NCI-H128 (cell line): ENCODE measurements at regions not wholly inside any gene's neighbourhood (a gene's known extent, or its start where the extent isn't known, plus 50 kb on each side); places are given as distances from the start of the nearest gene placed in this dataset.

Experiments used
- DNase-seq: peaks from one replicate; lab custom pipeline; 2025; ENCODE audit not compliant: unreplicated experiment; lab: John Stamatoyannopoulos, UW

- DNase-seq: no peak
Observed at GRCh38 chr5:143566139-143566538, 162.7 kb upstream of the NR3C1 start.

DNA sequence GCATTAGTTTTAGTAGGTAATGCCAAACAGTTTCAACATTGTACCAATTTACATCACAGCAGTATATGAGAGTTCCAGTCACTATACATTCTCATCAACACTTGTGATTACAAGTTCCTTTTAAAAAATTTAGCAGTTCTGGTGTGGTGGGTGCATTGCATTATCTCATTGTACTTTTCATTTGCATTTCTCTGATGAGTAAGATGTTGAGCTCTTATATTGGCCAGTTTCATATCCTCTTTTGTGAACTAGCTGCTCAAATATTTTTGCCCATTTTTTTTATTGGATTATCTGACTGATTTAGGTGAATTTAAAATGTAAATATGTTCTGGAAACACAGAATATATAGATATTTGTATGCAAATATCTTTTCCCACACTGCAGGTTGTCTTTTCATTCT, 160.9 kb upstream of the NR3C1 start:
- no peak for DNase-seq

DNA sequence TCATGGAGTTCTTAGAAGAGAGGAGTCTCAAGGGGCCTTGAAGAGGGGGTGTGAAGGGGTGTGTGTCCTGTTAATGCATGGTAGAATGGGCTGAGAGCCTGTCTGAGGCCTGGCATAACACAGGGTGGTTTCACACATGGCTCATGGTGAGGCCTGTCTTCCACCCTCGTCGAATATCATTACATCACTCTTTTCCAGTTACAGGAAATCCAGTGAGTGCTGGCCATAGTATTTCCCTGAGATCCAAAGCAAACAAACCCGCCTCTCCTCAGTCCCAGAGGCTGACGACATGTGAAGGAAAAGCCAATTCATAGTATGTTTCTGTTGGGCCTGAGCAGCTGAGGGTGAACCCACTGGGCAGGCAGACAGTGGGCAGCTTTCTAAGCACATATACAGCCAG, 159.4 kb upstream of the NR3C1 start:
- no peak for DNase-seq

GRCh38 chr5:143561219-143561618, 157.7 kb upstream of the NR3C1 start:
- DNase-seq: no peak

DNA sequence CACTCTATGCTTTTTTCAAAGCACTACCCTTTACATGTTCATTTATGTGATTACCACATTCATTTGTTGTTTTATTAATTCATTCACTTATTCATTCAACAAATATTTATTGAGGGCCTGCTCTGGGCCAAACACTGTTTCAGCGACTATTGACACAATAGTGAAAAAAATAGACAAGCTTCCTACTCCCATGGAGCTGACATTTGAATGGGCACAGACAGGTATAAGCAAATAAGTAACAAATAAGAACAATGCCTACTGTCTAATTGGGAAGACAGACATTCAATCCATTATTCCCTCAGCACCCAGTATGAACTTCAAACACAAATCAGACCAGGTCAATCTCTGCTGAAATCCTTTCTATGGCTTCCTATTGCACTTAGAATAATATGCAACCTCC, 156.9 kb upstream of the NR3C1 start:
- DNase-seq: no peak

- DNase-seq: no peak
Observed at GRCh38 chr5:143559586-143560109, 156.2 kb upstream of the NR3C1 start.

DNA sequence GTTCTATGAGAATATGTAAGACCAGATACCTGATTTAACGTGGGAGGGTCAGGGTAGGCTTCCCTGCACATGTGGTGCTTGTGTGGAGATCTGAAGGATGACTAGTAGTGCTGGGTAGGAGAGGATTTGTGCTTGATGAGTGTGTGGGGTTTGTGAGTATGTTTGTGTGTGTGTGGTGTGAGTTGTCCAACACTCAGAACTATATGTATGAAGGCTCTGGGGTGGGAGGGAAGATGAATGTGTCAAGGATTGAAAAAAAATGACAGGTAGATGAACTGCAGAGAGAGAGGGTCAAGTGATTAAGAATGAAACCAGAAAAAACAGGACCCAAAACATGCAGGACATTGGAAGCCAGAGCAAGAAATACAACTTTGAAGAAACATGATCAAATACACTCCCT, 154.6 kb upstream of the NR3C1 start:
- no peak for DNase-seq

DNA sequence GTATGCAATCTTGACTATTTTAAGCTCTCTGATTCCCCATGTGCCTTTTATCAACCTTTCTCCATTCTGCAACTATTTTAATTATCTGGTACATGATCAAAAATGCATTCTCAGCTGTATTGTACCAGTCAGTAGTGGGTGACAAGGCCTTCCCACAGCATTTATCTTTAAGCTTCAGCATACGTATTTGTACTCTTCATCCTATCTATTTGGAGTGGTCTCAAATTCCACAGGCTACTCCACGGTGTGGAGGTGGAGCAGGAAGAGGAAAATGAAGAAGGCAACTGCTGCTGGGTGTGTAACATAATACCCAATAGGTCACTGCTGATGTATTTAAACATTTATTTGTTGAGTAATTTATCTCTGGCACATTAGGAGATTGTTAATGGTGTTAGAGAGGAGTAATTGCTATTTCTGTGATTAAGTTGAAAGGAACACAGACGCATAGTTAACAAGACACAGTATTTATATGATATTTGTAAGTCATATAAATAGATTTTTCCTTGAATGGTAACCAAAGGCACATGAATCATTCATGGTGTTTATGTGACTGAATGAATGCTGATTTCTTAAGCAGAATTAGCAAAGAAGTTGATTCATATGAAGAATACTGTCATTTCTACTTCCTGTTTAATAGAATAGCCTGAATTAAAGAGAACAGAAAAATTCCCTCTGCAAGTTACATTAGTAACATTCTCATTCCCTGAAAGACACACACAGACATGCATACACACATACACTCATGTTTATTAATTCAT, 153.8 kb upstream of the NR3C1 start:
- DNase-seq: no peak

- DNase-seq: no peak
Observed at GRCh38 chr5:143554918-143555477, 151.5 kb upstream of the NR3C1 start.

DNA sequence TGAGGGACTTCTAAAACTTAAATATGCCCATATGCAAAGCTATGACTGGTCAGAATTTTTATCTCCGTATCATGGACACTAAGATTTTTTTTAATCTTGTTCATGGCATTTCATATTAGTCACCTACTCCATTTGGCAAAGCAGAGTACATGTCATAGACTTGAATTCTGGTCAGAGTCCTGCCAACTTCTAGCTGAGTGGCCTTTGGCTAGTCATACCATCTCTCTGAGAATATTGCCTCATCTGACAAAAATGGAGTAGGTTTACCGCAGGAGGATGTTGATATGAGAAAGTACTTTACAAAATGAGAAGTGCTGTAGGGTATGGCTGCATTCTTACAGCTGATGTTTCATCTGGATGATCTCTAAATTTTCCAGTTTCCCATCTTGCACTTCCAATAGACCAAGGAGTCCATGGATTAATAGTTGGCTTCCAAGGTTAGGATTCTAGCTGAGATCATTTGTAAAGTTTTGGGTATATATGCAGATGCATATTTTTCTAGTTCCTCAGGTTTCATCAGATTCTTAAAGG, 150.8 kb upstream of the NR3C1 start:
- no peak for DNase-seq

- no peak for DNase-seq
Observed at GRCh38 chr5:143552680-143553079, 149.2 kb upstream of the NR3C1 start.

- DNase-seq: no peak
Observed at GRCh38 chr5:143551820-143552251, 148.3 kb upstream of the NR3C1 start.

DNA sequence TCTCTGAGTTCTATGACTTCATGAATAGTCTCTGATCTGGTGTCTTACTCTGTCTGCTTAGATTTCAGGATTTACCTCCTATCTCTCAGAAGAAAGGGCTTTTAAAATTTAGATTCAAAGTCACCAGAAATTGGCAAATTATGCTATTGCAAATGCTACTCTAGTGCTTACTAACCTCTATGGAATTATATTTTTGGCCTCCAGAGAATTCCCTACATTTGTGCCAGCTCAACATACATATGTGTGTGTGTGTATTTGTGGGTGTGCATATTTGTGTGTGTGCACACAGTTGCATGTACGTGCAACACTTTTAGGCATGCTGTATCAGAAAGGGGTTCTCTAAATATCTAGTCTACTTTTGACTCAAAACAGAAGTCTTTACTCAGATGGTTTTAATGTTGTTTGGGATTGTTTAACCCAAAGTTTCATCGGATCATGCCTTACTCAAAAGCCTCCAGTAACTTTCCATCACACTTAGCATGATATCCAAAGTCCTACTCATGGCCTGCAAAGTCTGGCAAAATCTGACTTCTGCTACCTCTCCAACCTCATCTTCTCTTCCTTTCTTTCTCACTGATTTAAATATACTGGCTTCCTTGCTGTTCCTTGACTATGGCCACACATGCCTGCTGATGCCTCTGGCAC, 147.6 kb upstream of the NR3C1 start:
- no peak for DNase-seq

DNA sequence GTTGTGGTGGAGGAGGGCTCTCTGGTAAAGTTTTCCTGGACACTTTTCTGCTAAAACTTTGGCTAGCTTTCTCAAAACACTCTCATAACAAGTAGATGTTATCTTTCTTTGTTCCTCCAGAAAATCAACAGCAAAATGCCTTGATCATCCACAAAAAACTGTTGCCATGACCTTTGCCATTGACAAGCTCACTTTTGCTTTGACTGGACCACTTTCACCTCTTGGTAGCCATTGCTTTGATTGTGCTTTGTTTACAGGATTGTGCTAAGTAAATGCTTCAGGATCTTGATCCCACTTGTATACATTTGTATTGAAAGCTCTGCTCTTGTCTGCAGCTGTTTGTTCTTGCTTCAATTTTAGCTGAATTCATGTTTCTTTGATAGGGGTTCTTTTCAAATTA, 143.9 kb upstream of the NR3C1 start:
- DNase-seq: no peak

DNA sequence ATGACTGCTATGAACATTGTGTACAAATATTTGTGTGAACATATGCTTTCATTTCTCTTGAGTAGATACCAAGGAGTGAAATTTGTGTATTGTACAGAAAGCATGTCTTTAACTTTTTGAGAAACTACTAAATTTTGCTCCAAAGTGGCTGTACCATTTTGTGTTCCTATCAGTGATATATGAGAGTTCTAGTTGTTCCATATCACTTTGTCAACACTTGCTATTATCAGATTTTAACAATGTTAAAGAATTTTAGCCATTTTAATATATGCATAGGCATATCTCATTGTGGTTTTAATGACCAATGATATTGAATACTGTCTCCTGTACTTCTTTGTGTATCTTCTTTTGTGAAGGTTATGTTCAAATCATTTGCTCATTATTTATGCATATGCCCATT, 142.9 kb upstream of the NR3C1 start:
- DNase-seq: no peak

DNA sequence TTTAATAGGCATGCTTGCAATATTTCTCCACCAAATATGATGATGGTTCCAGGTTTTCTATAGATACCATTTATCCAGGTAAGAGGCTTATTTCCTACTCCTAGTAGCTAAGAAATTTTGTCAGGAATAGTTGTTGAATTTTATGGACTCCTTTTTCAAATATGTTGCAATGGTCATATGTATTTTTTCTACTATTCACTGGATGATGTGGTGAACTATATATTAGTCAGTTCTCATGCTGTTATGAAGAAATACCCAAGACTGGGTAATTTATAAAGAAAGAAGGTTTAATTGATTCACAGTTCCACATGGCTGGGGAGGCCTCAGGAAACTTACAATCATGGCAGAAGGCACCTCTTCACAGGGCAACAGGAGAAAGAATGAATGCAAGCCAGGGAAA, 141.1 kb upstream of the NR3C1 start:
- DNase-seq: no peak

- no peak for DNase-seq
Observed at GRCh38 chr5:143543358-143544255, 140.1 kb upstream of the NR3C1 start.

GRCh38 chr5:143542798-143543144, 139.3 kb upstream of the NR3C1 start:
- no peak for DNase-seq

- no peak for DNase-seq
Observed at GRCh38 chr5:143541943-143542797, 138.7 kb upstream of the NR3C1 start.

DNA sequence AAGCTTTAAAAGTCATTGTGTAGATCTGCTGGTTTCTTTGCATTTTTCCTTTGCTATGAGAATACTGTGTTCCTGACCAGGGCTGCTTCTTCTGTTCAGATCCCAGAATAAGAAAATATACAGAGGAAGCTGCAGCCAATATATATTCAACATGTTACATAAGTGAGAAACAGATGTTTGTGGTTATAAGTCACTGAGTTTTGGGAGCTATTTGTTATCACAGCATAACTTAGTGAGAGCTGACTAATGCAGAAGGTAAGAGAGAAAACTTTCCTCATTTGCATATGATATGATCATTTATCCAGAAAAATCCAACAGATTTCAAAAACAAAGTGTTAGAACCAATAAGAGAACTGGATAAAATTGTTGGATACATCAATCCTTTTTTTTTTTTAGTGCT, 136.3 kb upstream of the NR3C1 start:
- no peak for DNase-seq
